ENCODE measurements at regions not wholly inside any gene's neighbourhood (a gene's known extent, or its start where the extent isn't known, plus 50 kb on each side); places are given as distances from the start of the nearest gene placed in this dataset.

GRCh38 chr10:83908506-83908905 is 230.8 kb upstream of the GHITM start:
- no peak for DNase-seq

GRCh38 chr10:83909001-83909400 is 230.3 kb upstream of the GHITM start:
- DNase-seq: no peak

DNA sequence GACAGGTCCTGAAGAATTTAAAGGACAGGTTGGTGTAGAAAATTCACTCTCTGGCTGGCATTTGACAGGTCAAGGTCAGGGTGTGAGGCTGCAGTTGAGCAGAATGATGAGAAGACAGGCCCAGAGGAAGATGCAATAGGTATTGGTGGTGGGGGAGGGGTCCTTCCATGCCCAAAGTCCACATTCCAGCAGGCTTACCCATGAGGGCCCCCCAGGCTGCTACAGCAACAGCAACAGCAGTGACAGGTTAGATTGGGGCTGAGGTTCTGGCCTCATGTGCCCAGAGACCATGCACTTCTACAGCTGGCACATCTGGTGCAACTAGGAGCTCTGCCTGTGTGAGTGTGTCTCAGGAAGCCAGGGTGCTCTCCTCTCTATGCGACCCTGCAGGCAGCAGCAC is 223.5 kb upstream of the GHITM start:
- DNase-seq: no peak

- no peak for DNase-seq
Measured at GRCh38 chr10:83917537-83918506, 221.5 kb upstream of the GHITM start.

DNA sequence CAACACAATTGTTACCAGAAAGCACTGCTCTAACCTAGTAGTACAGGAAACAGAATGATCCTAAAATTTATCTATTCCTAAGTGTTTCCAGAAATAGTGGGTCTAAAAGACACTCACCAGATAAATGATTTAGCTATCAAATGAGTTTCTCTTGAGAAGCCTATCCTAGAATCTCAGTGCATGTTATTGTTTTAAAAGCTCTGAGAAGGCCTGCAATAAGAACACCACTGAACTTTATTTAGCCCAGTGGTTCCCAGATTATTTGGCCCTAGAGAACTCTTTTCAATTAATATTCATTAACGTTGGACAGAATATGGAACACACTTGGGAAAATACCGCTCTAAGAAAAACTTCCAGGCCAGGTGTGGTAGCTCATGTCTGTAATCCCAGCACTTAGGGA is 220.1 kb upstream of the GHITM start:
- DNase-seq: no peak

DNA sequence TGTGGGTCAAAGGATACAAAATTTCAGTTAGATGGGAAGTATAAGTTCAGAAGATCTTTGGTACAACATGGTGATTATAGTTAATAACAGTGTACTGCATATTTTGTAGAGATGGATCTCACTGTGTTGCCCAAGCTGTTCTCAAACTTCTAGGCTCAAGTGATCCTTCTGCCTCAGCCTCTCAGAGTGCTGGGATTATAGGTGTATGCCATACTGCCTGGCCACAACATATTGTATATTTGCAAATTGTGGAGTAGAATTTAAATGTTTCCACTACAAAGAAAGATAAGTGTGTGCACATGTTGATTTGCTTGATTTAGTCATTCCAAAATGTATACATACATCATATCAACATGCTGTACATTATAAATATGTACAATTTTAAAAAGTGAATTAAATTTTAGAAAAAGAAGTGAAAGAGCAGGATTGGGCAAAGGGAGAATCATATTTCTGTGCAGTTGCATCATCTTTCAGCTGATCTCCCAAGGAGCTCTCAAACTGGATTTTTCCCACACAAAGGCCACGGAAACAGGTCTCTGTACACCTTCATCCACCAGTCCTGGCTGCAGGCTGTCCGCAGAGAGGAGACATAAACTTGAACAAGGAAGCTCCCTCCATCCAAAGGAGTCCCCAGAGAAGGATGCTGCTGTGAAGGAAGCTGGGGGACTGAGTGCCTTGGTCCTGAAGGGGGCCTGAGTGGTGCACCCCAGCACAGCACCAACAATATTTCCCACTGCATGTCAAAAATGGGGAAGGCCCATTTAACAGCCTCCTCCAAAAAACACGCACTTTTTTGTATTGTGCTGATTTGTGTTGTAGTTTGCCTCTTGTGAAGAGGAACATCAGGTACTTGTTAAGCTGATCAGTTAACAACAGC is 217.1 kb upstream of the GHITM start:
- no peak for DNase-seq

DNA sequence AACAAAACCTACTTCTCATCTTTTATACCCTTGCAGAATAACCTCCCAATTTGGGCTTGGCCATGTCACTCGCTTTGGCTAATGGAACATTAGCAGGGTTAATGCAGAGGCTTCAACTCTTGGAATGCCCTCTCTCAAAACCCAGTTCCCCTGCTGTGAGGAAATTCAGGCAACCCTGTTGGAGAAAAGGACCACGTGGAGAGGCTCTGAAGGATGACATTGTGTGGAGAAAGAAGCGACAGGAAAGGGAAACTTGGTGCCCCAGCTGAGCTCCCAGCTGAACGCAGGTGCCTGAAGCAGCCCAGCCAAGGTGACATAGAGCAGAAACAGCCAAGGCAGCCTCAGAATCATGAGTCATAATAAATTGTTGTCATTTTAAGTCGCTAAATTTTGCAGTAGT is 214.2 kb upstream of the GHITM start:
- no peak for DNase-seq

GRCh38 chr10:83926606-83927005 is 212.7 kb upstream of the GHITM start:
- no peak for DNase-seq

- DNase-seq: no peak
Measured at GRCh38 chr10:83927166-83927565, 212.1 kb upstream of the GHITM start.

- DNase-seq: no peak
Measured at GRCh38 chr10:83929399-83929798, 209.9 kb upstream of the GHITM start.

DNA sequence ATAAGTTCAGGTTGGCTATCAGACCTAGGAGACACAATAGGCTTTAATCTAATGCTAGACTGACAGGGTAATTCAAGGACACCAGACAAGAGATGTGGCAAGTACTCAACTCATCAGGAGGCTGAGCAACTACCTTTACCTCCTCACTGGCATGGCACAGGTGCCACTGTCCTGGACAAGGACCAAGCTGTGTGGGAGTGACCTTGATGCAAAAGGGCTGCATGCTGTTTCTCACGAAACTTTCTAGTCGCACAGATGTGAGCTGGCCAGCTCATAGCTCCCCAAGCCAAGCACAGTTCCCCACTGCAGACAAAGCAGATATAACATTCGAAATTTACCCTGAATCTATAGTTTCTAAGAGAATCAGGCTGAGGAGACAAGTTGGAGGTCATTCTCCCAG is 207.6 kb upstream of the GHITM start:
- no peak for DNase-seq

GRCh38 chr10:83932245-83932644 is 207.1 kb upstream of the GHITM start:
- DNase-seq: no peak

GRCh38 chr10:83934062-83934461 is 205.2 kb upstream of the GHITM start:
- DNase-seq: no peak

DNA sequence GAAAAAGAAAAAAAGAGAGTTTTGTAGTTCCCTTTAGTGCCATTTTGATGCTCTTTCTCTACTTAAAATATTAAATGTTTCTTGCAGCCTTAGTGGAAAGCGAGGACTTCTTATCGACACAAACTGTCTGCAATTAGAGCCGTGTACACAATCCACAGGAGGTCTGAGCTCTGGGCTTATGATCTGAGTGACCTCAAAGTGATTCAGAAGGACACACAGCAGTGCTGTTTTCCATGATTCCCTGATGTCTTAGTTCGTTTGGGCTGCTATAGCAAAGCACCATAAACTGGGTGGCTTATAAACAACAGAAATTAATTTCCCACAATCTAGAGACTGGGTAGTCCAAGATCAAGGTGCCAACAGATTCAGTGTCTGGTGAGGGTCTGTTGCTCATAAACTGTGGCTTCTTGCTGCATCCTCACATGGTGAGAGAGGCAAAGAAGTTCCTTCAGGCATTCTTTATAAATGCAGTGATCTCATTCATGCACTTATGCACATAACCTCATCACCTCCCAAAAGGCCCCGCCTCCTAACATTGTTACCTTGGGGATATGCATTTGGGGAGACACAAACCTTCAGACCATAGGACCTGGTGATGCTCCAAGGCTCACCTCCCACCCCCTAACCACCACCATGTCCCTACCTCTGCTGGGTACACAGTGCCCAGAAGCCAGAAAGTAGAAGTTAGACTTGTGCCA is 204.5 kb upstream of the GHITM start:
- DNase-seq: no peak

DNA sequence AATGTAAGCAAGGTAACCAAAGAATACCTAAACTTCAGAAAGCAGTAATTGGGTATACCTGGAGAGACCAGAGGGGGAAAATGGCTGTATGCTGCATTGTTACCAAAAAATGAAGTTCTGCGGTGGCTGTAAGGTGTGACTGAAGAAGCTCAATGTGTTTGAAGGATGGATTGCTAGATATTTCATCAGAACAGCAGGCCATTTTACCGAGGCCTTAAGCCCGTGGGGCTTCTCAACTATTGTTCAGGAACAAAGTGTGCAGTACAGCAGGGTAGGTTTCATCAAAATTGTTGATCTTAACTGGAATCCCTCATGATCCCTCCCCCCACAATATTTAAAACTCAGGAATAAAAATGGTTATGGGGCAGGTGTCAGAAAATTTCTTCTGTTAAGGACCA is 204.0 kb upstream of the GHITM start:
- DNase-seq: no peak

GRCh38 chr10:83935911-83936310 is 203.4 kb upstream of the GHITM start:
- DNase-seq: no peak

- no peak for DNase-seq
Measured at GRCh38 chr10:83937161-83937560, 202.1 kb upstream of the GHITM start.

DNA sequence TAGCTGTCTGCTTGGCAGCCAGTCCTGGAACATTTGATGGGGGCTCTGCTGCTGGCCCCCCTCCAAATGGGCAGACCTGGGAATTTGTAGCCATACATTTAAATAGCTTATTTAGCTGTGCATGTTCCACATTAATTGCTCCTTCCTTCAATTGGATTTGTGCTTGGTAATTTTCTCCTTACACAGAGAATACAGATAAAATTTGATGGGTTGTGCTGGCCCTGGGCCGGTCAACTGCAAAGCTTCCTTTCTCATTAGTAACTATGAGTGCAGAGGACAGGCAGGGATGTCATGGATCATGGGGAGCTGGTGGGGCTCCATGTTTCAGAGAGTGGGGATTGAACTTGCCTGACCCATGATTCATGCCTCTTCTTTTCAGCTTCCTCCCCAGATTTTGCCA is 201.5 kb upstream of the GHITM start:
- no peak for DNase-seq

DNA sequence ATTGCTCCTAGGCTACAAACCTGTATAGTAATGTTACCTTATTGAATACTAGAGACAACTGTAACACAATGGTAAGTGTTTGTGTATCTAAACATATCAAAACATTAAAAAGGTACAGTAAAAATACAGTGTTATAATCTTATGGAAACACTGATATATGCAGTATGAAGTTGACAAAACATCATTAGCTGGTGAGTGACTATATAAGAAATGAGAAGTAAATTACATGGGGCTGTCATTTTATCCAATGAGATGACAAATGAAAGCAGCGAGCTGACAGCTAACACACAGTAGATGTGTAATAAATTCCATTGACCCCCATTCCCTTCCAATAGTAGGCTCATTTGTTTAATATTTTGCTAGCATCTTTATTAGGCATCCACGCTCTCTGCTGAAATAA is 198.1 kb upstream of the GHITM start:
- DNase-seq: no peak

DNA sequence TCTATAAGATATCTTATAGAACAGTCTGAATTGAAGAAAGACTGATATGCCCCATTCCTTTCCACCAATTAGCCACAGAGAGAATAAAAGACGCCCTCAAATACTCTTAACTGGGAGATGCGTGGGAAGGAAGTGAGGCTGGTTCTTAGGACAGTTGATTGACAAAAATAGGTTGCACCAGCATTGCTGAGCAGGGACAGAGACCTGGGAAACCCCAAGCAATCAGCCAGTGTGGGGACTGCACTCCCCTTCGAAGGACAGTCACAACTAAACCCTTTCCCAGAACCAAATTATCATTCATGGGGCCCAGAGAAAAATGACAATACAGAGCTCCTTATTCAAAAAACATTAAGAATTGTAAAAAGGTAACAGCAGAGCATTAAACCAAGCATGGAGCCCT is 196.9 kb upstream of the GHITM start:
- DNase-seq: no peak

- no peak for DNase-seq
Measured at GRCh38 chr10:83943049-83943448, 196.3 kb upstream of the GHITM start.

DNA sequence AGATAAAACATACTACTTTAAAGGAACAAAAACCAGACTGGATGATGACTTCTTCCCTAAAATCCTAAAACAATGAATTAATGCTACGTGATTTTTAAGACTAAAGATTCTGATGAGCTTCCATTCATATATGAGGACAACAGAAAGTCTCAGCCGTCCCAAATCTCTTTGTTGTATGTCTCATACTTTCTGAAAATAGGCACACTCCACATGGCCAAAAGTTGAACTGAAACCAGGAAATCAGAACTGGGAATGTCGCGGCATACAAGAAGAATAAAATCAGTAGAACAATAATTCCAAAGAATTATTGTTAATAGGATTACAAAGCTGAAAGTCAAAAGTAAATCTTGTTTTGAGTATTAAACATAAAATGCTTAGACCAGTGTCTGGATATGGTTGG is 195.4 kb upstream of the GHITM start:
- DNase-seq: no peak

DNA sequence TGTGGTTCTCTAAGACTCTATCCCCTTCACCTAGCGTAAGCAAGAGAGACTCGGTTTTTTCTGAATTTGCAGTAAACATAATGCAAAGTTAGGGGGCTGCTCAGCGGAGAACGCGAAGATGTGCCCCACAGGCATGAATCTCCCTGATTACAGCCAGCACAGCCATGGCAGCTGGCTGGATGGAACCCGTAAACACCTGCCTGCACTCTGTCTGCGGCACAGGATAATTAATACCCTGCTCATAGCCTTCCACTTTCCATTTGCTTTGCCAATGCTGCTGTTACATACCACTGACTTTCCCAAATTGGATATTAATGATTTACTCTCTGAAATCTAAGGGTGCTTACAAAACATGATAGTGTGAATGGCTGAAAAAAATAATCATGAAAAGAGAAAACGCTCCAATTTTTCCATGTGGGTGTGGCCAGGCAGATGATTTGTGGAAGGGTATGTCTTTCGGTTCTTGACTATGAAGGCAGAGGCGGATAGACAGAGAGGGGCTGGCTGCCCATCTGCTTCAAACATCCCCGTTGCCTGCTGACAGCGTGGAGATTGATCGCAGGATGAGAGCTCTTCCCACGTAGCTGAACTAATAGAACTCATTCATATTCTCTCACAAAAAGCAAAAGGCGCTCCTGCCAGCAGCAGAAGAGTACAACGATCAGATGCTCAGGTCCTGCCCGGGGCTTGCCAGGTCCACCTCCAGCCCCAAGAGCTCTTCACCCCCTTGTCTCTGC is 193.2 kb upstream of the GHITM start:
- DNase-seq: no peak
